Stimulated activated CD4-positive, alpha-beta T cell treated with anti-CD3 and anti-CD28 coated beads, Interleukin-12 subunit alpha, Interleukin-12 subunit beta, amount 100 ng/mL, for 24 hours (primary cell): ENCODE measurements at regions not wholly inside any gene's neighbourhood (a gene's known extent, or its start where the extent isn't known, plus 50 kb on each side); places are given as distances from the start of the nearest gene placed in this dataset.
"Not testable (repeated sequence)": the region's sequence is repeated elsewhere in the genome, so short reads cannot be mapped to it uniquely, and the experiment has no call there.

Experiments used
- DNase-seq, 2 experiments: peaks; one replicate each; pipeline ENCODE4 v3.0.0-alpha.2; 2020; ENCODE audit warnings: low read depth in 2 of 2

- DNase-seq, result no peak
Observed at GRCh38 chr4:24208691-24209090, 318.8 kb upstream of the PPARGC1A start.

GRCh38 chr4:24204708-24205107, 314.9 kb upstream of the PPARGC1A start:
- not testable (repeated sequence) for DNase-seq

- no peak for DNase-seq
Observed at GRCh38 chr4:24203926-24204325, 314.1 kb upstream of the PPARGC1A start.

GRCh38 chr4:24202579-24202978, 312.7 kb upstream of the PPARGC1A start:
- no peak for DNase-seq

GRCh38 chr4:24197955-24198354, 308.1 kb upstream of the PPARGC1A start:
- DNase-seq, result no peak

GRCh38 chr4:24196785-24197184, 306.9 kb upstream of the PPARGC1A start:
- DNase-seq, result no peak

- no peak for DNase-seq
Observed at GRCh38 chr4:24195991-24196736, 306.3 kb upstream of the PPARGC1A start.

- DNase-seq, result no peak
Observed at GRCh38 chr4:24192018-24192641, 302.3 kb upstream of the PPARGC1A start.

GRCh38 chr4:24190761-24191695, 301.2 kb upstream of the PPARGC1A start:
- no peak for DNase-seq

GRCh38 chr4:24188459-24188858, 298.6 kb upstream of the PPARGC1A start:
- DNase-seq, result no peak

- no peak for DNase-seq
Observed at GRCh38 chr4:24186466-24186865, 296.6 kb upstream of the PPARGC1A start.

GRCh38 chr4:24181005-24181404, 291.2 kb upstream of the PPARGC1A start:
- DNase-seq, result no peak

GRCh38 chr4:24180586-24180985, 290.7 kb upstream of the PPARGC1A start:
- DNase-seq, result no peak

- DNase-seq, result no peak
Observed at GRCh38 chr4:24179201-24179840, 289.5 kb upstream of the PPARGC1A start.

- not testable (repeated sequence) for DNase-seq
Observed at GRCh38 chr4:24177443-24177842, 287.6 kb upstream of the PPARGC1A start.

GRCh38 chr4:24175707-24176106, 285.9 kb upstream of the PPARGC1A start:
- DNase-seq, result no peak

GRCh38 chr4:24174602-24175001, 284.8 kb upstream of the PPARGC1A start:
- DNase-seq, result no peak

GRCh38 chr4:24172406-24172805, 282.6 kb upstream of the PPARGC1A start:
- no peak for DNase-seq

GRCh38 chr4:24169956-24170355, 280.1 kb upstream of the PPARGC1A start:
- DNase-seq, result no peak

GRCh38 chr4:24168658-24169057, 278.8 kb upstream of the PPARGC1A start:
- no peak for DNase-seq

- DNase-seq, result no peak
Observed at GRCh38 chr4:24166501-24166900, 276.7 kb upstream of the PPARGC1A start.

- DNase-seq, result no peak
Observed at GRCh38 chr4:24164797-24165196, 274.9 kb upstream of the PPARGC1A start.
